ENCODE measurements at regions not wholly inside any gene's neighbourhood (a gene's known extent, or its start where the extent isn't known, plus 50 kb on each side); places are given as distances from the start of the nearest gene placed in this dataset.

GRCh38 chr5:53416144-53416738 is 64.2 kb upstream of the FST start:
- TF ChIP-seq CTCF (IDR thresholded peaks at IDR 0.05) = no peak
- TF ChIP-seq ZFX (IDR thresholded peaks at IDR 0.05; ENCODE audit: borderline replicate concordance) = no peak
